Central memory CD8-positive, alpha-beta T cell (primary cell): ENCODE measurements at regions not wholly inside any gene's neighbourhood (a gene's known extent, or its start where the extent isn't known, plus 50 kb on each side); places are given as distances from the start of the nearest gene placed in this dataset.

Experiments
- ATAC-seq: fragments of 150-1000 bp; cut with Tn5 transposase; replicated peaks from 2 replicates; pipeline ENCODE4 v1.10.0; 2022; ENCODE audit warnings: mild to moderate bottlenecking, moderate FRiP score, moderate number of reproducible peaks; ENCODE audit not compliant: poor library complexity, severe bottlenecking; ENCODE audit errors: extremely low read depth
- DNase-seq, 2 donors: peaks; one replicate each; pipeline ENCODE4 v3.0.0; 2021; ENCODE audit warnings: low spot score in 2 of 2
- H3K27ac Mint-ChIP-seq: one replicate; pipeline ENCODE4 v1.8.0; 2022; ENCODE audit warnings: low read depth, mild to moderate bottlenecking, moderate library complexity, mixed read lengths
- H3K27me3 Mint-ChIP-seq: one replicate; pipeline ENCODE4 v1.8.0; 2022; ENCODE audit warnings: mixed read lengths
- H3K36me3 Mint-ChIP-seq: one replicate; pipeline ENCODE4 v1.8.0; 2022; ENCODE audit warnings: mild to moderate bottlenecking, moderate library complexity, mixed read lengths; ENCODE audit not compliant: insufficient read depth
- H3K4me1 Mint-ChIP-seq: one replicate; pipeline ENCODE4 v1.8.0; 2022; ENCODE audit warnings: mixed read lengths
- H3K4me3 Mint-ChIP-seq: one replicate; pipeline ENCODE4 v1.8.0; 2022; ENCODE audit warnings: mild to moderate bottlenecking, moderate library complexity, mixed read lengths
- H3K9me3 Mint-ChIP-seq: one replicate; pipeline ENCODE4 v1.8.0; 2022; ENCODE audit warnings: mixed read lengths

- ATAC-seq (no peak), DNase-seq (no peak)
- no peak overlapping the region for H3K27ac Mint-ChIP-seq
- peaks cover 14% of the 10 kb centered on the region for H3K27me3 Mint-ChIP-seq
- no peaks in the 10 kb centered on the region for H3K4me1 Mint-ChIP-seq
- H3K4me3 Mint-ChIP-seq, result no peak overlapping the region
- no peaks in the 10 kb centered on the region for H3K36me3 Mint-ChIP-seq
- no peaks in the 10 kb centered on the region for H3K9me3 Mint-ChIP-seq
Measured at GRCh38 chr15:70160803-70161565, 63.3 kb upstream of the TLE3 start.

DNA sequence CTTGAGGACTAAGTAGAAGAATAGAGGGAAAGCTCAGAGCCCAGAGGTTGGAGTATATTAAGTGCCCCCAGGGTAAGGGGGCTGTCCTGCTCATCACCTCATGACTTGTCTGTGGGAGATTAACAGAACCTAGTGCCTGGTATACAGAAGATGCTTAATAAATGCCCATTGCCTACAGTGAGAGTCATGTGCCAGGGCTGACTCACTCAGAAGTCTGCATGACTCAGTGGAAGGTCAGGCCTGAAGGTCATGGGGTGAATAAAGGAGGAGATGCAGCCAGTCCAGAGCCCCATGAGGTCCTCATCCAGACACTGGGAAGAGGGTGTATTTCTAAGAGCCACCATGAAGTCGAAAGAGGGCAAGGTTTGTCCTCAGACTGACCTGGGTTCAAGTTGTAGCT lies 62.5 kb upstream of the TLE3 start:
- no peaks in the 10 kb centered on the region for H3K4me1 Mint-ChIP-seq
- no peak overlapping the region for H3K4me3 Mint-ChIP-seq
- H3K9me3 Mint-ChIP-seq, result no peaks in the 10 kb centered on the region
- no peaks in the 10 kb centered on the region for H3K36me3 Mint-ChIP-seq
- H3K27me3 Mint-ChIP-seq, result peaks cover 16% of the 10 kb centered on the region
- no peak for DNase-seq
- no peak overlapping the region for H3K27ac Mint-ChIP-seq
- ATAC-seq, result no peak

GRCh38 chr15:70159713-70160009 lies 61.9 kb upstream of the TLE3 start:
- Mint-ChIP-seq H3K4me3 (no peak overlapping the region), H3K4me1 (no peaks in the 10 kb centered on the region), H3K36me3 (no peaks in the 10 kb centered on the region), H3K27me3 (peaks cover 16% of the 10 kb centered on the region), H3K9me3 (no peaks in the 10 kb centered on the region), H3K27ac (no peak overlapping the region)
- ATAC-seq (no peak), DNase-seq (no peak)

- H3K4me3 Mint-ChIP-seq, result no peak overlapping the region
- H3K27me3 Mint-ChIP-seq, result peaks cover 16% of the 10 kb centered on the region
- H3K27ac Mint-ChIP-seq, result no peak overlapping the region
- ATAC-seq (no peak), DNase-seq (no peak)
- H3K36me3 Mint-ChIP-seq, result no peaks in the 10 kb centered on the region
- H3K4me1 Mint-ChIP-seq, result no peaks in the 10 kb centered on the region
- no peaks in the 10 kb centered on the region for H3K9me3 Mint-ChIP-seq
Measured at GRCh38 chr15:70159001-70159712, 61.4 kb upstream of the TLE3 start.

- Mint-ChIP-seq H3K9me3 (no peaks in the 10 kb centered on the region), H3K4me1 (no peaks in the 10 kb centered on the region), H3K4me3 (no peak overlapping the region), H3K36me3 (no peaks in the 10 kb centered on the region), H3K27ac (no peak overlapping the region), H3K27me3 (peaks cover 16% of the 10 kb centered on the region)
- DNase-seq, result no peak
- no peak for ATAC-seq
Measured at GRCh38 chr15:70158309-70159000, 60.7 kb upstream of the TLE3 start.

- Mint-ChIP-seq H3K9me3 (no peaks in the 10 kb centered on the region), H3K4me1 (peaks cover 5% of the 10 kb centered on the region), H3K27me3 (peaks cover 16% of the 10 kb centered on the region), H3K36me3 (no peaks in the 10 kb centered on the region), H3K27ac (no peak overlapping the region), H3K4me3 (no peak overlapping the region)
- DNase-seq (no peak), ATAC-seq (no peak)
Measured at GRCh38 chr15:70156671-70157271, 59.1 kb upstream of the TLE3 start.

DNA sequence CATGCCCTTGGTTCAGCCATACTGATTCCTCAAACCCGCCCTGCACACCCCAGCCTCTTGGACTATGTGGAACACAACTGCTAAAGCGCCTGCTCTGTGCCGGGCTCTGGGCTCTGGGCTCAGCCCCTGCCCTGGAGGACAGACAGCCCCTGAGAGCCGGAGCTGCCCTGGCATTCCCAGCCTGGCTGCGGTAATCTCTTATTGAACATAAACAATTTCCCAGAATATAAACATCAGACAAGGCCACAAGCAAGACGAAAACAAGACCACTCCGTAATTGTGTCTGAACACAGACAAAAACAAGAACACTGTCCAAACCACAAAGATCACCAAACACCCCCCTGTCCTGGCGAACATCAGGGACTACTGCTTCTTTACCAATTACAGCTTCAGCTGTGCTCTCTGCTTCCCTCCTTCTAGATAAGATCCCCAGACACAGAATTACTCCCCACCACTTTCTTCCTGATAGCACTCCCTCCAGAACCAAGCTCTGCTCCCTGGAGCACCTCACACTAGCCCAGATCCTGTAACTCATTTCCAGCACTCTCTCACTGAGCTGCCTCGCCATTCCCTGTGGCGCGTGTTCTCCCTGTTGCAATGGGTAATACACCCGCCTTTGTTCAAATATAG lies 57.1 kb upstream of the TLE3 start:
- Mint-ChIP-seq H3K4me1 (peaks cover 5% of the 10 kb centered on the region), H3K27me3 (peaks cover 14% of the 10 kb centered on the region), H3K36me3 (no peaks in the 10 kb centered on the region), H3K27ac (no peak overlapping the region), H3K9me3 (no peaks in the 10 kb centered on the region), H3K4me3 (no peak overlapping the region)
- no peak for ATAC-seq
- DNase-seq, result no peak

- H3K27ac Mint-ChIP-seq, result no peak overlapping the region
- H3K36me3 Mint-ChIP-seq, result no peaks in the 10 kb centered on the region
- peaks cover 9% of the 10 kb centered on the region for H3K27me3 Mint-ChIP-seq
- H3K4me3 Mint-ChIP-seq, result no peak overlapping the region
- ATAC-seq, result no peak
- no peaks in the 10 kb centered on the region for H3K9me3 Mint-ChIP-seq
- peaks cover 5% of the 10 kb centered on the region for H3K4me1 Mint-ChIP-seq
- no peak for DNase-seq
Measured at GRCh38 chr15:70153921-70154717, 56.4 kb upstream of the TLE3 start.

GRCh38 chr15:70152070-70152480 lies 54.4 kb upstream of the TLE3 start:
- Mint-ChIP-seq H3K27me3 (peaks cover 9% of the 10 kb centered on the region), H3K9me3 (no peaks in the 10 kb centered on the region), H3K27ac (no peak overlapping the region), H3K36me3 (no peaks in the 10 kb centered on the region), H3K4me3 (no peak overlapping the region), H3K4me1 (peaks cover 5% of the 10 kb centered on the region)
- ATAC-seq (no peak), DNase-seq (no peak)

DNA sequence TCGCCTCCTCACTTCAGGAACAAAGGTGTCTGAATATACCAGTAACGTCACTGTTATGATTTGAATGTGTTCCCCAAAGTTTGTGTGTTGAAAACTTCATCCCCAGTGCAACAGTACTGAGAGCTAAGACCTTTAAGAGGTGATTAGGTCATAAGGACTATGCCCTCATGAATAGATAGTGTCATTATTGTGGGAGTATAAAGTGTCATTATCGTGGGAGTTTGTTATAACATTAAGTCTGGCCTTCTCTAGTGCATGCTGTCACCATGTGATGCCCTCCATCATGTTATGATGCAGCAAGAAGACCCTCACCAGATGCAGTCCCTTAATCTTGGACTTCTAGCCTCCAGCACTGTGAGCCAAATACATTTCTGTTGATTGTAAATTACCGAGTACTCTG lies 53.7 kb upstream of the TLE3 start:
- ATAC-seq (no peak), DNase-seq (no peak)
- H3K9me3 Mint-ChIP-seq, result no peaks in the 10 kb centered on the region
- no peaks in the 10 kb centered on the region for H3K36me3 Mint-ChIP-seq
- no peak overlapping the region for H3K4me3 Mint-ChIP-seq
- peaks cover 5% of the 10 kb centered on the region for H3K4me1 Mint-ChIP-seq
- peaks cover 7% of the 10 kb centered on the region for H3K27me3 Mint-ChIP-seq
- no peak overlapping the region for H3K27ac Mint-ChIP-seq

DNA sequence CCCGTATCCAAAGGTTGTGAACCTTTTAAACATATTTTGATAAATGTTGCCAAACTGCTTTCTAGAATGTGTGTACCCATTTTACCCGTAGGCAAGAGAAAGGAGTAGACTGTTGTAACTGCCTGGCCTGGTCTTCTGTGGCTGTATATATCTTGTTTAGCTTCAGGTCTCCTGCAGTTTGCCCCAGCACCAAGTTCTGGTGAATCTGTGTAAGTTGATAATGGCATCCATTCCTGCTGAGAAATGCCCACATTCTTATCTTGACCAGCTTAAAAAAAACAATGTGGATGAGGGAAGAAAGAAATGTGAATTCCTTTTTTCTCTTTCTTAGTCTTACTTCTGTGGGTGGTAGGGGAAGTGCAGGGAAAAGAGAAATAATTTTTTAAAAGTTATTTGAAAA lies 53.3 kb upstream of the TLE3 start:
- H3K27me3 Mint-ChIP-seq, result peaks cover 3% of the 10 kb centered on the region
- ATAC-seq, result no peak

GRCh38 chr15:70150405-70150747 lies 52.7 kb upstream of the TLE3 start:
- no peaks in the 10 kb centered on the region for H3K27me3 Mint-ChIP-seq
- H3K27ac Mint-ChIP-seq, result no peak overlapping the region

More for the DNA sequence above, 53.3 kb upstream of the TLE3 start:
- Mint-ChIP-seq H3K27ac (no peak overlapping the region), H3K4me1 (peaks cover 5% of the 10 kb centered on the region), H3K9me3 (no peaks in the 10 kb centered on the region), H3K36me3 (no peaks in the 10 kb centered on the region), H3K4me3 (no peak overlapping the region)
- DNase-seq, result no peak

More at GRCh38 chr15:70150405-70150747, 52.7 kb upstream of the TLE3 start:
- DNase-seq (no peak), ATAC-seq (no peak)
- no peaks in the 10 kb centered on the region for H3K36me3 Mint-ChIP-seq
- no peak overlapping the region for H3K4me3 Mint-ChIP-seq
- H3K9me3 Mint-ChIP-seq, result no peaks in the 10 kb centered on the region
- H3K4me1 Mint-ChIP-seq, result peaks cover 5% of the 10 kb centered on the region
